ENCODE measurements at regions not wholly inside any gene's neighbourhood (a gene's known extent, or its start where the extent isn't known, plus 50 kb on each side); places are given as distances from the start of the nearest gene placed in this dataset.

DNA sequence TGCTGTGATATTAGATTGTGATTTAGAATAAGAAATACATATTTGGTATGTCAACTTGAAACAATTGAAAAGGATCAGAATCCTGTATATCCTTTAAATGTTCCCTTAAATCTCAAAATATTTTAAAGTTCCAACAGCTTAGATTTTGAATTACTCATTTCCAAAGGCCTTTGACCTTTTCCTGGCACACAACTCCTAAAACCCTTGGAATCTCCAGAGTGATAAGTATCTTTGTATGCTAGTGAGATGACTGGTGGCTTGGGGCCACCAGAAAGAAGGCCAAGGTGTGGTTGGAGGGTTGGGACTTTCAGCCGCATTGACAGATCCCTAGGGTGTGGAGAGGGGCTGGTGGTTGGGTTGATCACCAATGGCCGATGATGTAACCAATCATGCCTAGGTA, 104.7 kb downstream of the YIPF5 start:
- Mint-ChIP-seq H3K4me3 (no peak overlapping the region), H3K9me3 (peaks cover 1% of the 10 kb centered on the region), H3K27me3 (no peaks in the 10 kb centered on the region), H3K27ac (no peak overlapping the region), H3K36me3 (ENCODE audit: low read depth) (no peaks in the 10 kb centered on the region), H3K4me1 (no peaks in the 10 kb centered on the region)
- no peak for ATAC-seq (replicated peaks)

DNA sequence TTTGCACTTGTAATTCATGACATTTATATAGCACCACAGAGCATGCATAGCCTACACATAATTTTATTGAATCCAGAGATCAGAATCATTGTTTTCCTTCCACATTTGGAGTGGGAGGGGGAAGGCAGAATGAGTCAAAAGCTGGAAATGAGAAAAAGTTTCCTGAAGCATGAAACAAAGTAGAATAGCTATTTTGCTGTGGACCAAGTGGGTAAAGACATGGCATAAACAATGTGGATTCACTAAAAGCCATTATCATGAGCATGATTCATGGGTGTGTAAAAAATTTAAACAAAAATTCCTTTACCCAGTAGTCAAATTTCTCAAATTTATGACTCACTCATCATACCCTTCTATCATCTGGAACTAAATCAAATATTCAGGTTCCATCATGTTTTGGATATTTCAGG, 97.9 kb downstream of the YIPF5 start:
- no peaks in the 10 kb centered on the region for H3K36me3 Mint-ChIP-seq (ENCODE audit: low read depth)
- peaks cover 3% of the 10 kb centered on the region for H3K9me3 Mint-ChIP-seq
- H3K27me3 Mint-ChIP-seq, result peaks cover 6% of the 10 kb centered on the region

GRCh38 chr5:144076521-144077083, 93.9 kb downstream of the YIPF5 start:
- Mint-ChIP-seq H3K27ac (no peak overlapping the region), H3K4me3 (no peak overlapping the region), H3K4me1 (no peaks in the 10 kb centered on the region), H3K27me3 (peaks cover 6% of the 10 kb centered on the region), H3K36me3 (ENCODE audit: low read depth) (no peaks in the 10 kb centered on the region), H3K9me3 (peaks cover 10% of the 10 kb centered on the region)
- ATAC-seq (replicated peaks), result no peak

More for the DNA sequence above, 97.9 kb downstream of the YIPF5 start:
- Mint-ChIP-seq H3K4me3 (no peak overlapping the region), H3K27ac (no peak overlapping the region), H3K4me1 (no peaks in the 10 kb centered on the region)
- ATAC-seq (replicated peaks), result no peak

GRCh38 chr5:144083185-144083584, 87.3 kb downstream of the YIPF5 start:
- no peak overlapping the region for H3K4me3 Mint-ChIP-seq
- H3K27ac Mint-ChIP-seq, result no peak overlapping the region

GRCh38 chr5:144084971-144085370, 85.5 kb downstream of the YIPF5 start:
- Mint-ChIP-seq H3K4me1 (no peaks in the 10 kb centered on the region), H3K9me3 (peaks cover 4% of the 10 kb centered on the region), H3K27me3 (no peaks in the 10 kb centered on the region), H3K36me3 (ENCODE audit: low read depth) (no peaks in the 10 kb centered on the region), H3K27ac (no peak overlapping the region), H3K4me3 (no peak overlapping the region)
- no peak for ATAC-seq (replicated peaks)

More at GRCh38 chr5:144083185-144083584, 87.3 kb downstream of the YIPF5 start:
- Mint-ChIP-seq H3K27me3 (no peaks in the 10 kb centered on the region), H3K4me1 (no peaks in the 10 kb centered on the region), H3K9me3 (peaks cover 8% of the 10 kb centered on the region), H3K36me3 (ENCODE audit: low read depth) (no peaks in the 10 kb centered on the region)
- ATAC-seq (replicated peaks), result no peak

DNA sequence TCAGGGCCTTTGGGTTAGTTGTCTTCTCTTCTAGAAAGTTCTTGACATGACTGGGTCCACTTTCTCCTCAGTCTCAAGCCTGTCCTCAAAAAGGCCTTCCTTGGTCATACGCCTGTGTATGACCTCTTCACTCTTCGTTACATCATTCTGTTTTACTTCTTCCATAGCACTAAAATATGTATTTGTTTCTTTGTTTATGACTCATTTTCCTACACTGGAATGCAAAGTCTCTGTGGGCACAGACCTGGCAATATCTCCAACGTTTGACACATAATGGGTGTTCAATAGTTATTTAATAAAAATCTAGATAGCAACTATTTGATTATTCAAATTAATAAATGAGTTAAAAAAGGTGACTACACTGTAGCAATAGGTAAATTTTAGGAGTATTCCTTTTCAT, 85.1 kb downstream of the YIPF5 start:
- H3K4me3 Mint-ChIP-seq, result no peak overlapping the region
- no peaks in the 10 kb centered on the region for H3K36me3 Mint-ChIP-seq (ENCODE audit: low read depth)
- H3K27ac Mint-ChIP-seq, result no peak overlapping the region
- H3K4me1 Mint-ChIP-seq, result no peaks in the 10 kb centered on the region
- peaks cover 4% of the 10 kb centered on the region for H3K9me3 Mint-ChIP-seq
- H3K27me3 Mint-ChIP-seq, result no peaks in the 10 kb centered on the region
- ATAC-seq (replicated peaks), result no peak

GRCh38 chr5:144086295-144086694, 84.2 kb downstream of the YIPF5 start:
- Mint-ChIP-seq H3K36me3 (ENCODE audit: low read depth) (no peaks in the 10 kb centered on the region), H3K9me3 (peaks cover under 1% of the 10 kb centered on the region), H3K4me3 (no peak overlapping the region), H3K4me1 (no peaks in the 10 kb centered on the region), H3K27me3 (peaks cover 2% of the 10 kb centered on the region), H3K27ac (no peak overlapping the region)
- no peak for ATAC-seq (replicated peaks)

- H3K36me3 Mint-ChIP-seq (ENCODE audit: low read depth), result no peaks in the 10 kb centered on the region
- peaks cover 6% of the 10 kb centered on the region for H3K27me3 Mint-ChIP-seq
- no peak overlapping the region for H3K27ac Mint-ChIP-seq
- no peaks in the 10 kb centered on the region for H3K4me1 Mint-ChIP-seq
- H3K4me3 Mint-ChIP-seq, result no peak overlapping the region
- no peak for ATAC-seq (replicated peaks)
- H3K9me3 Mint-ChIP-seq, result no peaks in the 10 kb centered on the region
Measured at GRCh38 chr5:144087576-144087975, 82.9 kb downstream of the YIPF5 start.

GRCh38 chr5:144088206-144089064, 82.0 kb downstream of the YIPF5 start:
- Mint-ChIP-seq H3K9me3 (no peaks in the 10 kb centered on the region), H3K4me1 (no peaks in the 10 kb centered on the region), H3K27me3 (peaks cover 6% of the 10 kb centered on the region), H3K27ac (no peak overlapping the region), H3K36me3 (ENCODE audit: low read depth) (no peaks in the 10 kb centered on the region), H3K4me3 (no peak overlapping the region)
- no peak for ATAC-seq (replicated peaks)

DNA sequence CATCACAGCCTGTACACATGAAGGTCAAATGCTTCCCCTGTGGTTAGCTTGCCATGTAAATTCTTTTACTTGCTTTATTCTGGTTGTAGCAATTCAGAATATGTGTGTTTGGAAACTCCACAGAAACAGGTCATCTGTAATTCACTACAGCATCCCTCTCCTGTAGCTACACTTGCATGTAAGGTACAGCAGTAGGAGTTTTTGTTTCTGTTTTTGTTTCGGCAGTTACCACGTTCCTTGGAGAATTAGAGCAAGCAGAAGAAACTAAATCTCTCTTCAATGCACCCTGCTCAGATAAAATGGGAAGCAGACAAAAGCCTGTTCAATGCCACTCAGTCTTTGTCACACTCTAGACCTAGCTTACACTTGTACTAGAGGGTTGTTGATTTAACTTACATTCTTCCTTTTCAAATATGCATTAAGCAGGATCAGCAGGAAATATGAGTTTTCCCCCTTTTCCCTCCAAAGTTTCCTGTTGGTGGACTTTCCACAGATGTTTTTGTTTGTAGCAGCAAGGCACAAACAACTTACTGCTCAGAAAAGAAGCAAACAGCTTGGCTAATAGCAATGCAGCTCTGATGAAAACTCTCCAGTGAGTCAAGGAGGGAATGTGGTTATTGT, 80.9 kb downstream of the YIPF5 start:
- Mint-ChIP-seq H3K27me3 (peaks cover 6% of the 10 kb centered on the region), H3K27ac (no peak overlapping the region), H3K4me1 (peaks cover 5% of the 10 kb centered on the region), H3K9me3 (no peaks in the 10 kb centered on the region), H3K4me3 (no peak overlapping the region), H3K36me3 (ENCODE audit: low read depth) (no peaks in the 10 kb centered on the region)
- no peak for ATAC-seq (replicated peaks)

GRCh38 chr5:144092508-144092907, 78.0 kb downstream of the YIPF5 start:
- H3K27me3 Mint-ChIP-seq, result peaks cover 6% of the 10 kb centered on the region
- H3K4me1 Mint-ChIP-seq, result peaks cover 5% of the 10 kb centered on the region
- H3K4me3 Mint-ChIP-seq, result no peak overlapping the region
- H3K27ac Mint-ChIP-seq, result no peak overlapping the region
- H3K9me3 Mint-ChIP-seq, result peaks cover 6% of the 10 kb centered on the region
- H3K36me3 Mint-ChIP-seq (ENCODE audit: low read depth), result no peaks in the 10 kb centered on the region
- no peak for ATAC-seq (replicated peaks)

GRCh38 chr5:144093400-144093799, 77.1 kb downstream of the YIPF5 start:
- Mint-ChIP-seq H3K36me3 (ENCODE audit: low read depth) (no peaks in the 10 kb centered on the region), H3K4me1 (peaks cover 5% of the 10 kb centered on the region), H3K27ac (no peak overlapping the region), H3K4me3 (no peak overlapping the region), H3K27me3 (peaks cover 6% of the 10 kb centered on the region), H3K9me3 (peaks cover 6% of the 10 kb centered on the region)
- no peak for ATAC-seq (replicated peaks)

DNA sequence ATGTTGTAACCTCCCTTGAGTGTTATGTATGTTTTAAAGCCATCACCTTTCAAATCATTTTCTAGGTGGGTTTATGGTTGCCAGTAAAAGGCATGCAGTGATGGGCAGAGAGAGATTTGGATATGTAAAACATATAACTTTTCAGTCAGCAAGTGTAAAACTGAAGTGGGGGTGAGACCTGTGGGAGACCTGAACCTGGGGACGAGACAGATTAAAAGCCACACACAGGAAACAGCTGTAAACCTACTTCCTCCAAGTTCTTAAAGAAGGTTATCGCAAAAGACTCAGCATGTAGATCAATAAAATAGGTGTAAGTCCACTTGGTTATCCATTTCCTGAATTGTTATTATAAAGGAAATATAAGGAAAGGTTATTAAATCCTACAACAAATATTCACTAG, 76.6 kb downstream of the YIPF5 start:
- Mint-ChIP-seq H3K27me3 (peaks cover 6% of the 10 kb centered on the region), H3K9me3 (peaks cover 6% of the 10 kb centered on the region), H3K4me1 (peaks cover 5% of the 10 kb centered on the region), H3K4me3 (no peak overlapping the region), H3K36me3 (ENCODE audit: low read depth) (no peaks in the 10 kb centered on the region), H3K27ac (no peak overlapping the region)
- no peak for ATAC-seq (replicated peaks)

DNA sequence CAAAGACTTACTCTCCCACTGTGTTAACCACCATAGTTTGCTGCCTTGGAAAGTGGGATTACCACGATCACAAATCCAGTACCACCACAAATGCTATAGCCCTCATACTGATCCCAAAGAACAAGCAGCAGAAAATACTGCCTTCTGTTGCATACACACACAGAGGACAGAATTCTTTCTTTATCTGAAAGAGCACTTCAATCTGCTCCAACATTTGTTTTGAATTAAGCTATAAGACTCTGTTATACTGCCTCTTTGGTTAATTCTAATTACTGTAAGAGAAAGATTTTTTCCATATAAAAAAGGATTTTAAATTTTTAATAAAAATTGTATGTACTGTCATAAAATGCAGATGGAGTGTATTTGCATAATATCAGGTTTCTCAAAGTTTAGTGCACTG, 69.8 kb downstream of the YIPF5 start:
- H3K4me3 Mint-ChIP-seq, result no peak overlapping the region
- H3K9me3 Mint-ChIP-seq, result peaks cover 2% of the 10 kb centered on the region
- no peak for ATAC-seq (replicated peaks)
- no peak overlapping the region for H3K27ac Mint-ChIP-seq
- no peaks in the 10 kb centered on the region for H3K36me3 Mint-ChIP-seq (ENCODE audit: low read depth)
- no peaks in the 10 kb centered on the region for H3K4me1 Mint-ChIP-seq
- no peaks in the 10 kb centered on the region for H3K27me3 Mint-ChIP-seq

DNA sequence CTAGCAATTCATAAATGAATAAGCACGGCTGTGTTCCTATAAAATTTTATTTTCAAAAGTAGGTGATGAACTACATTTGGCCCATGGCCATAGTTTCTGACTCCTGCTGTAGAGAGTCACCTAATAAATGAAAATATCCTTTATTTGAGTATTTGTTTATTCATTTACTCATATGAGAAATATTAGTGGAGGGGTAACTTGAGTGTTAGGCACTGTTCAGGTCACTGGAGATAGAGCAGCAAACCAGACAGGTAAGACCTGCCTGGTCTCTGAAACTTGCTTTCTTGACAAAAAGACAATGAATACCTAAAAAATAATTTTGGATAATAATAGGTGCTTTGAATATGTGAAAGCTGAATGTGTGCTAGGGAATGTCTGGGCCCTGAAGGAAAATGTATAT, 68.8 kb downstream of the YIPF5 start:
- no peaks in the 10 kb centered on the region for H3K36me3 Mint-ChIP-seq (ENCODE audit: low read depth)
- H3K4me3 Mint-ChIP-seq, result no peak overlapping the region
- no peaks in the 10 kb centered on the region for H3K4me1 Mint-ChIP-seq
- no peak overlapping the region for H3K27ac Mint-ChIP-seq
- H3K9me3 Mint-ChIP-seq, result no peaks in the 10 kb centered on the region
- H3K27me3 Mint-ChIP-seq, result no peaks in the 10 kb centered on the region
- ATAC-seq (replicated peaks), result no peak

Data from activated T-helper 17 cell treated with anti-CD3 and anti-CD28 coated beads, Interleukin-2, amount 50 U/mL, for 72 hours (primary cell).